Daoy (cell line): ENCODE measurements at regions not wholly inside any gene's neighbourhood (a gene's known extent, or its start where the extent isn't known, plus 50 kb on each side); places are given as distances from the start of the nearest gene placed in this dataset.
"Not testable (repeated sequence)": the region's sequence is repeated elsewhere in the genome, so short reads cannot be mapped to it uniquely, and the experiment has no call there.

ENCODE experiments used
- DNase-seq: peaks from one replicate; pipeline ENCODE4 v3.0.0-alpha.2; 2015; ENCODE audit warnings: low read depth

DNA sequence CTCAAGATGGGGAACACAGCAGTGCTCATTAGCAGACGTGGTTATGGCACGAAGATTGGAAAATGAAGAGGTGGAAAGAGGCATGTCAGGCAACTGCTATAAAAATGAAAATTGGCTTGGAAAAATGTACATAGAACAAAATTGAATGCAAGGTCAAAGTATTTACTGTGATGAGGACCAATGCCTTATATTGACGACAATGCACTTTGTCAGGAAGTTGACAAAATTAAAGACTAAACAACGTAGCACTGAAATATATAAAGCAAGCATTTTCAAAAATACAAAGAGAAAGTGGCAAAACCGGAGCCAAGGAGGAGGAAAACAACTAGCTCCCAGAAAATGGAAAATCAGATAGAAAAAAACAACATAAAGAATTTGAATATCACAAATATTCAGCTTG lies 113.7 kb upstream of the SGCG start:
- DNase-seq = no peak

DNA sequence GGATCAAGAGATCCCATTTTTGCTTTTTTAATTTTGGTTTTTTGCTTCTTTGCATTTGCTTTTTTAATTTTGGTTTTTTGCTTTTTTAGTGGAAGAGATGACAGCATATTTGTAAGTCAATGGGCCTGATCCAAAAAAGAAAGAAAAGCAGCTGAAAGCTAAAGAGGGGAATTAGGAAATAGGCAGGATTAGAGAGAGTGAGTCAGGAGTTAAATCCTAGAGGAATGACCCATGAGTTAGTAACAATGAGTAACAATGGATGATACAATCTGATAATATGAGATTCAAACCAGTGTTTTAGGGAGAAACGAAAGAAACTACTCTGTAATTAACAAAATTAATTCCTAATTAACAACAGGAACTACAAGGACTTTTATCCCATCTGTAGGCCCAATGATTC lies 111.2 kb upstream of the SGCG start:
- peak; percentile 3 for DNase-seq

DNA sequence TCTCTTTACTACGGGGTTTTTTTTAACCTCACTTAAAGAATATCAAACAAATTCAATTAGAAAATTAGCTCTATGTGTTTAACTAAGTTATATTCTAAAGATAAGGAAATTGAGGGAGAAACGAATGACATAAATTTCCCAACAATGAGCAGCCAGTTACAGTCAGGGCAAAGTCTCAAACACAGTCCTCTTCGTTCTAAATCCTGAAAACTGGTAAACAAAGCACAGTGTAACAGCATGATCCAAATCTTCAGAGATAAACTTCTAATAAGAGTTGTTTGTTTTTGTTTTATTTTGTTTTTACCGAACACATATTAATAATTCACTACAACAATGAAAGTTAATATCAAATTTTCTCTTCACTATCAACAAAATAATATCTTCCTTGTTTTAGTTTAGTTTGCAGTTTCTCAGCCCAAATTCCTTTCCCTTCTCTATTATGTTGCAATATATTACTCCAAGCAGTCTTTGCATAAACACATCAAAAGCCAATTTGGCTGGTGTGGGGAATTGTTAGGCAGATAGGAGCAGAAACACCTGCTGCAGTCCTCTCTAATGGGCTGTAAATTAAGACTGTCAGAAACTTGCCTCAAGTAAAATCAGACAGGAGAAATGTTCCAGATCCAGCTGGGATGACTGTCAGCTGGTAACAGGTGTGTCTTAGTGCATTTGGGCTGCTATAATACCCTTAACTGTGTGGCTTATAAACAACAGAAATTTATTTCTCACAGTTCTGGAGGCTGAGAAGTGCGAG lies 106.5 kb upstream of the SGCG start:
- no peak for DNase-seq

DNA sequence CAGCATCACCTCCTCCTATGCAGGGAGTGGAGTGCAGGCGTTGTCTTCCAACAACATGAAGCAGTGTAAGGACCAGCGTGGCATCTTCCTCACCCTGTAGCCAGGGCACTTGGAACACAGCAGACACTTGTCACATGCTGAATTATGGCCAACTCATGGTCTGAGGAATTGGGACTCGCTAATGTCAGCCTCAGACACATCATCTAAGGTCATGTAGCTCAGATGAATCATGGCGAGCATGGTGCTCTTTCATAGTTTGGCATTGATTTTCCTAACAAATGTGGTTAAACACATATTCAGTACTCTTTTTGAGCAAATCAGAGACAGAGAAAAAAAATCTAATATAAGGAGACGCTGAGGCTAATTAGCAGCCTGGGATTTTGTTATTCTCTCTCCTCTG lies 99.6 kb upstream of the SGCG start:
- no peak for DNase-seq

DNA sequence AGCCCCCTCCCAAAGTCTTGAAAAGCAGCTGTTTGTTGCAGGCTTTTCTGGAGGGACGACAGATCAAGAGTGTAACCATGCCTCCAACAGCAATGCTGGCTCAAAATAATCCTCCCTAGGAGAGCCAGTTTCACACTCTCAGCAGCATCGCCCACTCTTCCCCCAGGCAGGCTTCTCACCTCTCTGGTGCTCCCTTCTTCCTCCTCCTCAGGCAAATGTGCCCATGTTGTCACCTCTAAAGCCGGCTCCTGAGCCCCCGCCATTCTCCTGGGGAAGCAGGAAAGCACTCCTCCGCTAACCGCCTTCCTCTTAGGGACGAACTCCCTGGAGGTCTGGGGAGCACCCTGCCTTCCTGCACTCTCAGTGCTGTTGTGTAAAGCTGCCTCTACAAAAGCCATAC lies 98.9 kb upstream of the SGCG start:
- DNase-seq = no peak

DNA sequence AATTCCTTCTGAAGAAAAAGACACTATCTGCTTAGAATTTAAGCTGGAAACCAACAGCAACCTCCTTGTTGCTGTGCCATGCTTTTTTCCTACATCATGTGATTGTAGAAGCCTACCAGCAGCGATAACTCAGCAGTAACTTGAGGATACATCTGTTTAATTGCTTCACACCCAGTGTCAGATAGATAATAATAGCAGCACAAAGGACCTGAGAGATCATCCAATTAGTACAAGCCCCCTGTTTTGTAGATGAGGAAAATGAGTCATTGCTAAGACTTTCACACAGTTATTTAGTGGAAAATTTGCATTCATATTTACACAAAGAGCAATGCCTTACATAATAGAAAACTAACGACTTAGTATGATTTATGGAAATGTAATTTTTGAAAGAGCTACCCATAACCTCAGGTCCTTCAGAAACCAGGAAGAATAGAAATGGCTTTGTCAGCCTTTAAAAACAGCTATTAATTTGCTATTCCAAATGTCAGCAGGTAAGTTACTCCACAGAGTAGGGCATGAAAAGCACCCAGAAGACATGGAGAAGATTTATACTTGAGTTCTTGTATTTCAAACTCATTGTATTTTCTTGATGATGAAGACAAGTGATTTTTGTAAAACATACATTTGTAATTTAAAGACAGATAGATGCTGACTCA lies 93.7 kb upstream of the SGCG start:
- no peak for DNase-seq

DNA sequence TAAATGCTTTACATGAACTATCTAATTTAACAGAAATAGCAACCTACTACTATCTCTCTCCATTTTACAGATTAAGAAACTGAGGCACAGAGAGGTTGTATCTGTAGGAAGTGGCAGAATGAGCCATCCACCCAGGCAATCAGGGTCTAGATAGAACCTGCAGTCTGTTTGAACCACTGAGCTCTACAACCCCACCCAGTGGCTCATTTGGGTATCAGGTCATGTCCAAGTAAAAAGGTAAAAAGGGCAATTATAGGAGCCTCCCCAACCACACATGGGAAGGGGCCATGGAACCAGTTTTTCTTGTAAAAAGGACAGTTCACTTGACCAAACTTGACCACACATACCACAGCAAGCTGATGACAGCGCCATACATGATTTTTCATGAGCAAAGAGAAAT lies 92.9 kb upstream of the SGCG start:
- DNase-seq = peak; percentile 26

DNA sequence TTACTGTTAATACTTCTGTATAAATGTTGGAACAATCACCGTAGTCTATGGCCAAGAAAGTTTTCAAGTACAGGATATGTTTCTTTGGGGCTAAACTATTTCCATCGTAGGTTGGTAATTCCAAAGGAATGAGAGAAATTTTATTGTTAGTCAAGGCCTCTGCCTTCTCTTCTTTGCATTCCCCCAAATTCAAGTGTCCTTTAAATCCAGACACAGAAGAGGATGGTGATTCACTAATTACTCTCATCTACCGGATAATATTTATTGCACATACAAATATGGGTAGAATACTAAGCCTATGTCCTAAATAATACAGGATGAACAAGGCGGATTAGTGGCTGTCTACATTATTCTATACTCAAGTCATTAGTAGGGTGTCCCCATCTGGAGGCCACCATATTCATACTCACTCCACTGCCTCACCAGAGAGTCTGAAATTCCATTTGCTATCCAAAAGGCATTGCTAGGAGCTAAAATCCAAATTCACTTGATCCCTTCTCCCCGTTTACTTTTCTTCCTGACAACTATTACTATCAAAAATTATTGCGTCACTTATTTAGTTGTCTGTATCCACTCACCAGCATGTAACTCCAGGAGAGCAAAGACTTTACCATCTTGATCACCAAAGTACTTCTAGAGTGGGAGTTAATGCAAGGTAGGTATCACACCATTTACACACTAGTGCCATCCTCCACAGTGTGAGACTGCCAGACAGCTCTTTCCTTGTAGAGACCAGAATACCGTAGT lies 82.4 kb upstream of the SGCG start:
- DNase-seq = no peak

DNA sequence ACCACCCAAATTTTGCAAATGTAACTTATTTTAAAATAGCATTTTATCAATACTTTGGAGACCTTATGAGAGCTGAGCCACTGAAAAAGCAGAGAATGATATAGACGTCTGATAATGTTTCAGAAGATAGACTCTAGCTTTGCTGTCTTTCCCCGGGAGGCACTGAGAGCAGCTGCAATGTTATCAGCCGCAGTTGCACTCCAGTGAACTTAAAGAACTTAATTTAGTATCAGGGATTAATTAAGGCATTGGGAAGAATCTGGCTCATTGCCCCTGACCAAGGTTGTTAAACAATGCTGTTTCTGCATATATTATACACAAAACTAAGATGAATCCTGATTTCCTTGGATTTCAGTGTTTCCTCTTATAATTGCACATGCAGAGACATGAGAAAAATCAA lies 75.7 kb upstream of the SGCG start:
- DNase-seq = no peak

DNA sequence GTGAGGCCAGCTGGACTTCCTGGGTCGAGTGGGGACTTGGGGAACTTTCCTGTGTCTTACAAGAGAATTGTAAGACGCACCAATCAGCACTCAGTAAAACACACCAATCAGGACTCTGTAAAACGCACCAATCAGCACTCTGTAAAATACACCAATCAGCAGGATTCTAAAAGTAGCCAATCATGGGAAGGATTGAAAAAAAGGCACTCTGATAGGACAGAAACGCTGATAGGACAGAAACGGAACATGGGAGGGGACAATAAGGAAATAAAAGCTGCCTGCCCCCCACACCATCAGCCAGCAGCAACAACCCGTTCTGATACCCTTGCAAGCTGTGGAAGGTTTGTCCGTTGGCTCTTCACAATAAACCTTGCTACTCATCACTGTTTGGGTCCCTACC lies 73.1 kb upstream of the SGCG start:
- no peak for DNase-seq

DNA sequence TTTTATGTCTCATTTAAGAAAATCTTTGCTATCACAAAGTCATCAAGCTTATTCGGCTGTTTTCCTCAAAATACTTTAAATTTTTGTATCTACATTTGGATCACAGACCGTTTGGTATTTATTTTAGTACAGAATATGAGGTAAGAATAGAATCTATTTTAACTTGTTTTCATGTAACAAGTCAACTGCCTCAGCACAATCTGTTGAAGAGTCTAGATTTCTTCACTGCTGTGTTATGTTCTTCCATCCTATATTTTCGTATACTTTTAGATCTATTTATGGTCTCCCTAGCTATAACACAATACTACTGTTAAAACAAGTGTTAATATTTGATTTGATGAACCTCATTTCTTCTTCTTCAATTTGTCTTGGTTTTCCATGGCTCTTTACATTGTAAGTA lies 61.6 kb upstream of the SGCG start:
- DNase-seq = no peak

DNA sequence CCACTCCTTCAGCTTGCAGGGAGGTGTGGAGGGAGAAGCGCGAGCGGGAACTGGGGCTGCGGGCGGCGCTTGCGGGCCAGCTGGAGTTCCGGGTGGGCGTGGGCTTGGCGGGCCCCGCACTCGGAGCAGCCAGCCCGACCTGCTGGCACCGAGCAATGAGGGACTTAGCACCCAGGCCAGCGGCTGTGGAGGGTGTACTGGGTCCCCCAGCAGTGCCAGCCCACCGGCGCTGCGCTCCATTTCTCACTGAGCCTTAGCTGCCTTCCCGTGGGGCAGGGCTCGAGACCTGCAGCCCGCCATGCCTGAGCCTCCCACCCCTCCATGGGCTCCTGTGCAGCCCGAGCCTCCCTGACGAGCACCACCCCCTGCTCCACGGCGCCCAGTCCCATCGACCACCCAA lies 53.2 kb upstream of the SGCG start:
- DNase-seq = not testable (repeated sequence)

DNA sequence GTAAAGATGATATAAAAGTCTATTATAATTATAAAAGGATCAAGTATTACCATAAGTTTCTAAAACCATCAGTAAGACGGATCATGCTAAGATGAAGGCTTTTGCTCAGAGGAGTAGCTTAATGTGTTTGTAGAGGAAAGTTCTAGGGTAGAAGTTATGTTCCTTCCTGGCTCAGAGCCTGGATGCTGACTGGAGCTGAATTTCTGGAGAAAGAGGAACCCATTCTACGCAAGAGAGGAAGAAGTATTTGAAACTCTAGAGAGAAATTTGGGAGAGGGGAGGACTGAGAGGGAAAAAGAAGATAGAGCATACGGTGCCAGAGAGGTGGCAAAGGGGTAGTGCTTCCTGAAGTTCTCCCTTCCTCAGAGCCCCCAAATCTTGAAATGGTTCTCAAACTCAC lies 51.4 kb upstream of the SGCG start:
- no peak for DNase-seq
